Inflammatory macrophage (primary cell): ENCODE measurements at regions not wholly inside any gene's neighbourhood (a gene's known extent, or its start where the extent isn't known, plus 50 kb on each side); places are given as distances from the start of the nearest gene placed in this dataset.
"Not testable (repeated sequence)": the region's sequence is repeated elsewhere in the genome, so short reads cannot be mapped to it uniquely, and the experiment has no call there.

Experiments used
- DNase-seq, 2 donors: peaks; one replicate each; pipeline ENCODE4 v3.0.0-alpha.2; 2020 to 2022

DNA sequence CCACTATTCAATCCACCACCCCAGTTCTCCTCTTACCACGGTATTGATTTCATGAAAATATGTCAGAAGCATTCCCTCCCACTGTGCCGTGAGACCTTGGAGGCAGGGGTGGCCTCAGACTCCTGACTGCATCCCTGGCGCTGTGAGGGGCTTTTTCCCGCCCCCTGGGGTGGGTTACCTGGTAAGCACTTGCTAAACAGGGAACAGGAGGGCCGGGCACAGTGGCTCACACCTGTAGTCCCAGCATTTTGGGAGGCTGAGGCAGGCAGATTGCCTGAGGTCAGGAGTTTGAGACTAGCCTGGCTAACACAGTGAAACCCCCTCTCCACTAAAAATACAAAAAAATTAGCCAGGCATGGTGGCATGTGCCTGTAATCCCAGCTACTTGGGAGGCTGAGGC is 80.5 kb downstream of the CPZ start:
- not testable (repeated sequence) for DNase-seq

DNA sequence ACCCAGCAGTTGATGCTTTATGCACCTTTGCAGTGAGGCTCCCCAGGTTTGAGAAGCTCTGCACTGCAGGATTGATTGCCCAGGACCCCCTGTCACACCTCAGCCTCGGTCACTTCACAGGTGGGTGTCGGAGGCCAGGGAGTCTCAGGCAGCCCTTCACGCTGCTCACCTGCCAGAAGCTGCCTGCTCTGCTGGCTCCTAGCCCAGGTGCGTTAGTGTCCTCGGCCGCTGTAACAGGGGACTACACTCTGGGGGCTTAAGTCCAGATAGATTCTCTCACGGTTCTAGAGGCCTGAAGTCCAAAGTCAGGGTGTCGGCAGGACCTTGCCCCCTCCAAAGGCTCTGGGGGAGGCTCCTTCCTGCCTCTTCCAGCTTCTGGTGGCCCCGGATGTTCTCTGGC is 79.9 kb downstream of the CPZ start:
- DNase-seq: no peak

DNA sequence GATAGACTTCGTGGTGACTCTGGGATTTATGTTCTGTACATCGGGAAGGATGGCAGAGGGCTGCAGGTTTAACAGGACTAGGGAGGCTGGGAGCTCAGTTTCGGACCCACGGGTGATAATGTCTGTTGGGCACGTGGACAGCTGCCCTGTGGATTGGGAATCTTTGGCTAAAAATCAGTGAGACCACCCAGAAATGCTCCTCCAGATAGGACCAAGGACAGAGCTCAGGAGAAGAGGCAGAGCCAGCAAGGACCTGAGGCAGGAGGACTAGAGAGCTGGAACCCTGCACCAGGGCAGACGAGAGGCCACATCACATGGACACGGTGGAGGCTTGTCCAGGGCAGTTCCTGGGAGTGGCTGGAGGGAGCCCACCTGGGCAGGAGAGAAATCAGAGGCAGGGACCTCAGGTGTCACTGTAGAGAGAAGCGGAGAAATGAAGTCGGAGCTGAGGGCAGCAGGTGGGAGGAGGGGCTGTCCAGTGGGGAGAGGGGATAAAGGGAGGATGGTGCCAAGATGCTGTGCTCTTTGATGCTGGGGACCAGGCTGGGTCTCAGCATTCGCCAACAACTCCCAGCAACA is 79.2 kb downstream of the CPZ start:
- DNase-seq: no peak
